A673 (cell line): ENCODE measurements at regions not wholly inside any gene's neighbourhood (a gene's known extent, or its start where the extent isn't known, plus 50 kb on each side); places are given as distances from the start of the nearest gene placed in this dataset.
"Not testable (repeated sequence)": the region's sequence is repeated elsewhere in the genome, so short reads cannot be mapped to it uniquely, and the experiment has no call there.

Source experiments
- CTCF ChIP-seq: fragments of 300-800, 200-600 bp; sonication (generic); conservative IDR thresholded peaks from 2 replicates; pipeline ENCODE4 v1.5.1; 2017; ENCODE audit warnings: low read depth, mild to moderate bottlenecking, antibody characterized with exemption, low read length, moderate library complexity, mixed read lengths
- EZH2 ChIP-seq: fragments of 200-600 bp; sonication (generic); IDR thresholded peaks from 2 replicates; pipeline ENCODE4 v1.6.1; 2017; ENCODE audit warnings: borderline replicate concordance, low read depth, mild to moderate bottlenecking, mixed read lengths, antibody characterized with exemption, low read length; ENCODE audit not compliant: poor library complexity, severe bottlenecking

GRCh38 chr7:32779895-32780294, 111.7 kb downstream of the KBTBD2 start:
- TF ChIP-seq CTCF, EZH2: not testable (repeated sequence)
